NT2/D1 (cell line): ENCODE measurements at regions not wholly inside any gene's neighbourhood (a gene's known extent, or its start where the extent isn't known, plus 50 kb on each side); places are given as distances from the start of the nearest gene placed in this dataset.

Experiments used
- YY1 ChIP-seq: IDR thresholded peaks from 2 replicates; pipeline ENCODE4 v1.6.1; 2011; ENCODE audit not compliant: insufficient read length, insufficient read depth
- ZNF274 ChIP-seq: IDR thresholded peaks from 2 replicates; pipeline ENCODE4 v1.6.1; 2011; ENCODE audit warnings: mild to moderate bottlenecking, low read depth, low read length

DNA sequence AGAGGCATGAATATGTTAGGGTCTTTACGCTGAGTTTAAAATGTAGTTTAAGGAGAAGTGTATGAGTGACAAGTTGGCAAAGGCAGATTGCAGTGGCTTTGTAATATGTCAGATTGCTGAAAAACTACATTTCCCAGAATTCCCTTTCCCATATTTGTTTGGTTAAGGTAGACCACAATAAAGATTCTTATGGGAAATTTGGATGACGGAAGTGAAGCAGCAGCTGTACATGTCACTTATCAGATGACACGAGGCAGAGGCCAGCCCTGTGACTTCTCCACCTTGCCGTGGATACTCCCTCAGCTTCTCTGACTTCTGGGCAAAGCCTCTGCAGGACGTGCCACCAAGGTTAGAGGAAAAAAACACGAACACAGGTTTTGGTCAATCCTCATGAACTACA lies 229.7 kb upstream of the DKK2 start:
- no peak for TF ChIP-seq YY1
- no peak for TF ChIP-seq ZNF274
